Uterus (tissue), 3 donors: ENCODE measurements at regions not wholly inside any gene's neighbourhood (a gene's known extent, or its start where the extent isn't known, plus 50 kb on each side); places are given as distances from the start of the nearest gene placed in this dataset.

Source experiments
- DNase-seq, 2 donors: peaks; one replicate each; pipeline ENCODE4 v3.0.0-alpha.2; 2019 to 2020
- H3K27ac ChIP-seq, 2 donors: fragments of 200-600 bp; sonication (generic); 1 replicate in 1 of 2; 2 replicates in 1 of 2; pipeline ENCODE4 v1.5.1; 2016 to 2018
- H3K27me3 ChIP-seq, 2 donors: fragments of 200-600 bp; sonication (generic); one replicate each; pipeline ENCODE4 v1.5.1; 2018 to 2019; ENCODE audit warnings: control low read depth in 1 of 2
- H3K36me3 ChIP-seq, 2 donors: fragments of 200-600 bp; sonication (generic); one replicate each; pipeline ENCODE4 v1.5.1; 2019; ENCODE audit warnings: control low read depth in 1 of 2
- H3K4me1 ChIP-seq, 2 donors: fragments of 200-600 bp; sonication (generic); one replicate each; pipeline ENCODE4 v1.5.1; 2018 to 2019; ENCODE audit warnings: control low read depth in 1 of 2
- H3K4me3 ChIP-seq, 2 donors: fragments of 200-600 bp; sonication (generic); 1 replicate in 1 of 2; 2 replicates in 1 of 2; pipeline ENCODE4 v1.5.1; 2018 to 2019; ENCODE audit warnings: mild to moderate bottlenecking in 1 of 2
- H3K9me3 ChIP-seq, 2 donors: fragments of 200-600 bp; sonication (generic); one replicate each; pipeline ENCODE4 v1.5.1; 2019; ENCODE audit warnings: control low read depth in 1 of 2
- POLR2A ChIP-seq, 2 donors: fragments of 450-650 bp; IDR thresholded peaks; one replicate each; pipeline ENCODE4 v1.6.1; 2016; ENCODE audit warnings: antibody characterized with exemption in 2 of 2, mild to moderate bottlenecking in 1 of 2, moderate library complexity in 1 of 2
- intact Hi-C: fragments of 100-400 bp; cut with DNase I; formaldehyde crosslinking; loops from one replicate; pipeline ENCODE4 v1.15.1; 2023; ENCODE audit warnings: low total_unique reads
- TF ChIP-seq, protein P1 (sequence below), 4 experiments: fragments of 200-600 bp in 2 of 4; fragments of 450-650 bp in 2 of 4; sonication (generic) in 2 of 4; IDR thresholded peaks; one replicate each; pipeline ENCODE4 v1.5.1; 2016 to 2019; ENCODE audit warnings: antibody characterized with exemption in 4 of 4, mild to moderate bottlenecking in 2 of 4, moderate library complexity in 1 of 4
- donor health status: DM: yes; HTN: yes; CAD: no.

DNA sequence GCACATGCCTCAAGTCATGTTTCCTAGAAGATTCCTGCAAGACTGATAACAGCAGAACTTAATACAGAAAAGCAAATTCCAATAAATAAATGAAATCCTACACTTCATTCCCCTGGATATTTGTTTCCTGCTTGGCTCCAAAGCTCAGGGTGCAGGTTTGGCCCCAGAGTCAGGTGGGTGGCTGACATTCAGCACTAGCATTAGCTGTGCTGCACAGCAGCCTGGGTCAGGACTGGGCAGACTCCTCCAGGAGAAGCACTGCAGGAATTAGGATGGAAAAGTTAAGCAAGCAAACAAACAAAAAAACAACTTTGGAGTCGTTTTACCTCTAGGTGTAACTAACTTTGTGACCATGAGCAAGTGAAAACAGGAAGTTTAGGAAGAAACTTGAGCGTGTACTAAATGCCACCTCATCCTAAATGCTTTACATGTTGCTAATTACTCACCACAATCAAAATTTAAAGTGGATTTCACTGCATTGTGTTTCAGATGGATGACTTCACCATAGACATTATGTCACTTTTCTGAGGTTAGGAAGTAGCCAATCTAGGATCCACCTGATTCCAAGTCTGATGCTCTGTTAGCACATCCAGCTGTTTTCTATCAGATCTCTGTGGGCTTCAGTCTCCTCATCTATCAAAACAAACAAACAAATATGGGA, 239.4 kb downstream of the C7orf25 start:
- H3K36me3 ChIP-seq: no peaks in the 10 kb centered on the region
- H3K4me3 ChIP-seq: no peak overlapping the region
- no peaks in the 10 kb centered on the region for H3K4me1 ChIP-seq
- DNase-seq: no peak
- TF ChIP-seq POLR2A (IDR thresholded peaks at IDR 0.05): no peak
- TF ChIP-seq, protein P1, sequence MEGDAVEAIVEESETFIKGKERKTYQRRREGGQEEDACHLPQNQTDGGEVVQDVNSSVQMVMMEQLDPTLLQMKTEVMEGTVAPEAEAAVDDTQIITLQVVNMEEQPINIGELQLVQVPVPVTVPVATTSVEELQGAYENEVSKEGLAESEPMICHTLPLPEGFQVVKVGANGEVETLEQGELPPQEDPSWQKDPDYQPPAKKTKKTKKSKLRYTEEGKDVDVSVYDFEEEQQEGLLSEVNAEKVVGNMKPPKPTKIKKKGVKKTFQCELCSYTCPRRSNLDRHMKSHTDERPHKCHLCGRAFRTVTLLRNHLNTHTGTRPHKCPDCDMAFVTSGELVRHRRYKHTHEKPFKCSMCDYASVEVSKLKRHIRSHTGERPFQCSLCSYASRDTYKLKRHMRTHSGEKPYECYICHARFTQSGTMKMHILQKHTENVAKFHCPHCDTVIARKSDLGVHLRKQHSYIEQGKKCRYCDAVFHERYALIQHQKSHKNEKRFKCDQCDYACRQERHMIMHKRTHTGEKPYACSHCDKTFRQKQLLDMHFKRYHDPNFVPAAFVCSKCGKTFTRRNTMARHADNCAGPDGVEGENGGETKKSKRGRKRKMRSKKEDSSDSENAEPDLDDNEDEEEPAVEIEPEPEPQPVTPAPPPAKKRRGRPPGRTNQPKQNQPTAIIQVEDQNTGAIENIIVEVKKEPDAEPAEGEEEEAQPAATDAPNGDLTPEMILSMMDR (IDR thresholded peaks at IDR 0.05): no peak
- intact Hi-C loops: no loop called here
- H3K9me3 ChIP-seq: no peaks in the 10 kb centered on the region
- no peaks in the 10 kb centered on the region for H3K27me3 ChIP-seq
- H3K27ac ChIP-seq: no peak overlapping the region

DNA sequence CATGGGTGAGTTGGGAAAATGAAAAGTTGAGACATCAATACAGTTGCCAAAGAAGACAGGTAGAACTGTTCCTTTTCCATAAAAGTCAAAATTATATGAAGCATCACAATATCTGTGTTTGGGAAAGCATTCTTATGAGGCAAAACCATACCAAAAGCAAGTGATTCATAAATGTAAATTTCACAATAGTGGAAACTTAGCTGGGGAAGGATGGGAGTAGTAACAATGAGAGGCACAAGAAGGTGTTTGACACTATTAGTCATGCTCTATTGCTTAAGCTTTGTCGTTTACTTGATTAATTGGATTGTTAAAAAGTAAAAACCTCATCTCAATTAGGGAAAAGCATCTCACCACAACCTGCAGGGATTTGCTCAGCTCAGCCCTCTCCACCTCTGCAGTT, 240.2 kb downstream of the C7orf25 start:
- Histone ChIP-seq H3K27me3 (no peaks in the 10 kb centered on the region), H3K4me3 (no peak overlapping the region), H3K27ac (no peak overlapping the region), H3K4me1 (no peaks in the 10 kb centered on the region), H3K36me3 (no peaks in the 10 kb centered on the region), H3K9me3 (no peaks in the 10 kb centered on the region)
- no peak for DNase-seq
- TF ChIP-seq, protein P1 (IDR thresholded peaks at IDR 0.05): no peak
- TF ChIP-seq POLR2A (IDR thresholded peaks at IDR 0.05): no peak
- intact Hi-C loops: no loop called here

- no peaks in the 10 kb centered on the region for H3K27me3 ChIP-seq
- no peak overlapping the region for H3K4me3 ChIP-seq
- no peaks in the 10 kb centered on the region for H3K4me1 ChIP-seq
- H3K36me3 ChIP-seq: no peaks in the 10 kb centered on the region
- DNase-seq: no peak
- intact Hi-C loops: no loop called here
- no peaks in the 10 kb centered on the region for H3K9me3 ChIP-seq
- TF ChIP-seq, protein P1 (IDR thresholded peaks at IDR 0.05): no peak
- no peak for TF ChIP-seq POLR2A (IDR thresholded peaks at IDR 0.05)
- H3K27ac ChIP-seq: no peak overlapping the region
Observed at GRCh38 chr7:42666994-42667393, 244.9 kb downstream of the C7orf25 start.

- intact Hi-C loops: no loop called here
- TF ChIP-seq, protein P1 (IDR thresholded peaks at IDR 0.05): no peak
- no peak for TF ChIP-seq POLR2A (IDR thresholded peaks at IDR 0.05)
- Histone ChIP-seq H3K27me3 (no peaks in the 10 kb centered on the region), H3K9me3 (no peaks in the 10 kb centered on the region), H3K4me3 (no peak overlapping the region), H3K27ac (no peak overlapping the region), H3K36me3 (no peaks in the 10 kb centered on the region), H3K4me1 (no peaks in the 10 kb centered on the region)
- DNase-seq: no peak
Observed at GRCh38 chr7:42662862-42663261, 249.0 kb downstream of the C7orf25 start.

GRCh38 chr7:42661312-42661711, 250.6 kb downstream of the C7orf25 start:
- no peaks in the 10 kb centered on the region for H3K36me3 ChIP-seq
- no peak overlapping the region for H3K4me3 ChIP-seq
- no peak for DNase-seq
- no peak overlapping the region for H3K27ac ChIP-seq
- TF ChIP-seq POLR2A (IDR thresholded peaks at IDR 0.05): no peak
- TF ChIP-seq, protein P1 (IDR thresholded peaks at IDR 0.05): no peak
- no peaks in the 10 kb centered on the region for H3K27me3 ChIP-seq
- no peaks in the 10 kb centered on the region for H3K9me3 ChIP-seq
- H3K4me1 ChIP-seq: no peaks in the 10 kb centered on the region
- intact Hi-C loops: no loop called here
